ENCODE measurements at regions not wholly inside any gene's neighbourhood (a gene's known extent, or its start where the extent isn't known, plus 50 kb on each side); places are given as distances from the start of the nearest gene placed in this dataset.

DNA sequence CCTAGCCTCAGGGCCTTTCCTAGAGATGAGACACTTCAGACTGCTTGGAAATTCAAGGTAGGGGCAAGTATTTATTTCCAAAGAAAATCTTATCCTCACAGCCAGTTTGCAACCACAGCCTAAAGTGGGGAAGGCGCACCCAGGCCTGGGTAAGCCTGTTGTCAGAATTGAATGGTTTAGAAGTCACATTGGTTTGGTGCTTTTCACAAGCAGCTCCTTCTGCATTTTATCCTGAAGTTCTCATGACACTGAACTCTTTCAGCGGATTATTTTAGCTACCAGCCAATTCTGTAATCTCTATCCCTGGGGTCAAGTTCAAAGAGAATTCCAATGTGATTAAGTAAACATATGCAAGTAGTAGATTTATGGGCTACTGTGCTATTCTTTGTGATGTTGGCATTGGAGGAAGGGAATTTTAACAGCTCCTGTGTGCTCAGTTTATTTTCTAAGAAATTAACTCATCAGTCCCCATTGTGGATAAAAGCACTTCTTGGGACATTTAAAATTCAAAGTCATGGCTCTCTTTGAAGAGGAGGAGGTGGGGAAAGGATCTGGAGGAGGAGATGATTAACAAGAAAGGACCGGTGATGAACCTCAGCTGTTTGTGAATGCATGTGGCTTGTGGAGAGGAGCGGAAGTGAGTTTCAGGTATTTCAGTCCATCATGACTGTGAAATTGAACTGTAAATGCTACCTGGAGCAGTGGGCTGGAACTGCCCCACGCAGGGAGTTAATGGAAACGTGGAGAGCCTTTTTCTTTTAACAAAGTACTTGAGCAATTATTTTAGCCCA lies 90.2 kb upstream of the CACUL1 start:
- ChIA-PET CTCF (no interaction called here), POLR2A (interaction anchor here (1.2 to 1.4 kb wide), 2 partner anchors 90 to 92 kb away, joined by 3 to 4 read pairs; partner anchors contain the start of gene CACUL1), RAD21 (ENCODE audit: low non-redundant PET in 1 of 2, low total read pairs in 2 of 2, uncharacterized antibody in 2 of 2, unreplicated experiment in 2 of 2) (interaction anchor here in 1 of 2 experiments (0.7 kb wide), 1 partner anchor 266 kb away, joined by 3 read pairs; no protein-coding TSS in a partner anchor)
- Histone ChIP-seq H3K9ac (ENCODE audit: low read length) (no peak overlapping the region), H3K36me3 (ENCODE audit: control insufficient read depth in 1 of 2, insufficient read depth in 2 of 2, low read length in 2 of 2) (no peaks in the 10 kb centered on the region), H3K4me3 (replicated peaks in 1 of 2; ENCODE audit: low read depth in 1 of 2, low read length in 2 of 2) (no peak overlapping the region), H3K9me3 (ENCODE audit: control insufficient read depth in 1 of 2, insufficient read depth in 1 of 2, low read depth in 1 of 2, low read length in 2 of 2) (no peaks in the 10 kb centered on the region), H2AFZ (ENCODE audit: low read depth, low read length, poor library complexity, severe bottlenecking) (no peak overlapping the region), H3K9me2 (ENCODE audit: insufficient read depth) (no peaks in the 10 kb centered on the region), H3K4me2 (ENCODE audit: low read length) (peak overlapping the region; percentile 41), H3K4me1 (ENCODE audit: control insufficient read depth in 1 of 2, insufficient read depth in 2 of 2, low read length in 2 of 2) (peaks cover 20 to 36% of the 10 kb centered on the region in 2 experiments), H4K20me1 (ENCODE audit: insufficient read depth) (no peaks in the 10 kb centered on the region), H3K79me2 (ENCODE audit: insufficient read depth, low read length) (no peaks in the 10 kb centered on the region), H3K27me3 (ENCODE audit: insufficient read depth, low read length) (no peaks in the 10 kb centered on the region), H3K27ac (ENCODE audit: low read depth, low read length) (no peak overlapping the region)
- no peak for DNase-seq (ENCODE audit: low read depth, low spot score)
- no TSS peak for BruUV-seq (replicated peaks)
- intact Hi-C loops (cut with micrococcal nuclease) = no loop called here
- no peak for ATAC-seq
- TF ChIP-seq EZH2phosphoT487 (IDR thresholded peaks at IDR 0.05; ENCODE audit: borderline replicate concordance) (no peak), POLR2A (IDR thresholded peaks at IDR 0.05; ENCODE audit: borderline replicate concordance, extremely low read depth, insufficient read depth, insufficient read length) (no peak), ZFX (IDR thresholded peaks at IDR 0.05) (no peak), EGR1 (IDR thresholded peaks at IDR 0.05; ENCODE audit: low read depth) (no peak), YY1 (IDR thresholded peaks at IDR 0.05; ENCODE audit: extremely low read depth, insufficient replicate concordance, low read depth, low read length) (no peak), RAD21 (IDR thresholded peaks at IDR 0.05; ENCODE audit: low read depth) (no peak), SP1 (IDR thresholded peaks at IDR 0.05; ENCODE audit: low read depth) (no peak)
- TF ChIP-seq, protein P1, sequence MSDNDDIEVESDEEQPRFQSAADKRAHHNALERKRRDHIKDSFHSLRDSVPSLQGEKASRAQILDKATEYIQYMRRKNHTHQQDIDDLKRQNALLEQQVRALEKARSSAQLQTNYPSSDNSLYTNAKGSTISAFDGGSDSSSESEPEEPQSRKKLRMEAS (IDR thresholded peaks at IDR 0.05) = no peak

DNA sequence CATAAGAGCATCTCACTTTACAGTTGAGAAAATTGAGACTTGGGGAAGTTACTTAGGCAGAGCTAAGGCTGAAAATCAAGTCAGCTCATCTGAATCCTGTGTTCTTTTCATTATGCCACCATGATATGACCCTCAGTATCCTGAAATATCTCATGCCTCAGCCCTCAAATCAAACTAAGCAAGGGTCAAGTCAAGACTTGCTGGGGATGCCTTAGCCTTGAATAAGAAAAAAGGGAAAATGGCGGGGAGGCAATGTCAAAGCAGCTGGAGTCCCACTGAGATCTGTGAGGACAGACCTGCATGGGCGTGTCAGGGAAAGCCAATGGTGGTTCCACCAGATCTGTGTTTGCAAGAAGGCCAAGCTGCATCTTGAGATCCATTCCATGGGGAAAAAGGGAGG lies 91.0 kb upstream of the CACUL1 start:
- BruUV-seq (replicated peaks) = no TSS peak
- TF ChIP-seq, protein P2, sequence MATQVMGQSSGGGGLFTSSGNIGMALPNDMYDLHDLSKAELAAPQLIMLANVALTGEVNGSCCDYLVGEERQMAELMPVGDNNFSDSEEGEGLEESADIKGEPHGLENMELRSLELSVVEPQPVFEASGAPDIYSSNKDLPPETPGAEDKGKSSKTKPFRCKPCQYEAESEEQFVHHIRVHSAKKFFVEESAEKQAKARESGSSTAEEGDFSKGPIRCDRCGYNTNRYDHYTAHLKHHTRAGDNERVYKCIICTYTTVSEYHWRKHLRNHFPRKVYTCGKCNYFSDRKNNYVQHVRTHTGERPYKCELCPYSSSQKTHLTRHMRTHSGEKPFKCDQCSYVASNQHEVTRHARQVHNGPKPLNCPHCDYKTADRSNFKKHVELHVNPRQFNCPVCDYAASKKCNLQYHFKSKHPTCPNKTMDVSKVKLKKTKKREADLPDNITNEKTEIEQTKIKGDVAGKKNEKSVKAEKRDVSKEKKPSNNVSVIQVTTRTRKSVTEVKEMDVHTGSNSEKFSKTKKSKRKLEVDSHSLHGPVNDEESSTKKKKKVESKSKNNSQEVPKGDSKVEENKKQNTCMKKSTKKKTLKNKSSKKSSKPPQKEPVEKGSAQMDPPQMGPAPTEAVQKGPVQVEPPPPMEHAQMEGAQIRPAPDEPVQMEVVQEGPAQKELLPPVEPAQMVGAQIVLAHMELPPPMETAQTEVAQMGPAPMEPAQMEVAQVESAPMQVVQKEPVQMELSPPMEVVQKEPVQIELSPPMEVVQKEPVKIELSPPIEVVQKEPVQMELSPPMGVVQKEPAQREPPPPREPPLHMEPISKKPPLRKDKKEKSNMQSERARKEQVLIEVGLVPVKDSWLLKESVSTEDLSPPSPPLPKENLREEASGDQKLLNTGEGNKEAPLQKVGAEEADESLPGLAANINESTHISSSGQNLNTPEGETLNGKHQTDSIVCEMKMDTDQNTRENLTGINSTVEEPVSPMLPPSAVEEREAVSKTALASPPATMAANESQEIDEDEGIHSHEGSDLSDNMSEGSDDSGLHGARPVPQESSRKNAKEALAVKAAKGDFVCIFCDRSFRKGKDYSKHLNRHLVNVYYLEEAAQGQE (IDR thresholded peaks at IDR 0.05; ENCODE audit: low read depth) = no peak
- TF ChIP-seq CBX3 (IDR thresholded peaks at IDR 0.05; ENCODE audit: low read depth) = no peak
- TF ChIP-seq TCF7L2 (IDR thresholded peaks at IDR 0.05; ENCODE audit: borderline replicate concordance, extremely low read depth, insufficient read depth, insufficient read length) = no peak
- TF ChIP-seq POLR2A (IDR thresholded peaks at IDR 0.05; ENCODE audit: borderline replicate concordance, extremely low read depth, insufficient read depth, insufficient read length) = no peak
- no peak for TF ChIP-seq EZH2phosphoT487 (IDR thresholded peaks at IDR 0.05; ENCODE audit: borderline replicate concordance)
- no peak for TF ChIP-seq POLR2AphosphoS5 (IDR thresholded peaks at IDR 0.05; ENCODE audit: low read depth, low read length)
- no peak for TF ChIP-seq SRF (IDR thresholded peaks at IDR 0.05; ENCODE audit: low read depth)
- no peak for TF ChIP-seq EGR1 (IDR thresholded peaks at IDR 0.05; ENCODE audit: low read depth)
- TF ChIP-seq, protein P1 (IDR thresholded peaks at IDR 0.05) = no peak
- no peak for TF ChIP-seq ZNF274 (IDR thresholded peaks at IDR 0.05; ENCODE audit: low read depth, low read length)
- TF ChIP-seq SP1 (IDR thresholded peaks at IDR 0.05; ENCODE audit: low read depth) = no peak
- TF ChIP-seq YY1 (IDR thresholded peaks at IDR 0.05; ENCODE audit: extremely low read depth, insufficient replicate concordance, low read depth, low read length) = no peak
- ChIA-PET CTCF (no interaction called here), POLR2A (interaction anchor here (1.4 kb wide), 1 partner anchor 91 kb away, joined by 4 read pairs; the partner anchor contains the start of gene CACUL1), RAD21 (ENCODE audit: low non-redundant PET in 1 of 2, low total read pairs in 2 of 2, uncharacterized antibody in 2 of 2, unreplicated experiment in 2 of 2) (no interaction called here)
- H3K4me3 ChIP-seq (replicated peaks in 1 of 2; ENCODE audit: low read depth in 1 of 2, low read length in 2 of 2) = no peak overlapping the region
- H3K27me3 ChIP-seq (ENCODE audit: insufficient read depth, low read length) = no peaks in the 10 kb centered on the region
- H3K9me2 ChIP-seq (ENCODE audit: insufficient read depth) = no peaks in the 10 kb centered on the region
- H4K20me1 ChIP-seq (ENCODE audit: insufficient read depth) = no peaks in the 10 kb centered on the region
- peaks cover 13 to 28% of the 10 kb centered on the region in 2 experiments for H3K4me1 ChIP-seq (ENCODE audit: control insufficient read depth in 1 of 2, insufficient read depth in 2 of 2, low read length in 2 of 2)
- H3K4me2 ChIP-seq (ENCODE audit: low read length) = peak overlapping the region; percentile 41; the same call in 1 of the 2 replicates
- H2AFZ ChIP-seq (ENCODE audit: low read depth, low read length, poor library complexity, severe bottlenecking) = no peak overlapping the region
- H3K9ac ChIP-seq (ENCODE audit: low read length) = no peak overlapping the region
- no peaks in the 10 kb centered on the region for H3K79me2 ChIP-seq (ENCODE audit: insufficient read depth, low read length)
- no peaks in the 10 kb centered on the region for H3K9me3 ChIP-seq (ENCODE audit: control insufficient read depth in 1 of 2, insufficient read depth in 1 of 2, low read depth in 1 of 2, low read length in 2 of 2)
- no peaks in the 10 kb centered on the region for H3K36me3 ChIP-seq (ENCODE audit: control insufficient read depth in 1 of 2, insufficient read depth in 2 of 2, low read length in 2 of 2)
- intact Hi-C loops (cut with micrococcal nuclease) = no loop called here
- DNase-seq (ENCODE audit: low read depth, low spot score) = no peak
- no peak for ATAC-seq
- no peak overlapping the region for H3K27ac ChIP-seq (ENCODE audit: low read depth, low read length)

Data from HCT116 (cell line).